ENCODE measurements at regions not wholly inside any gene's neighbourhood (a gene's known extent, or its start where the extent isn't known, plus 50 kb on each side); places are given as distances from the start of the nearest gene placed in this dataset.
"Not testable (repeated sequence)": the region's sequence is repeated elsewhere in the genome, so short reads cannot be mapped to it uniquely, and the experiment has no call there.

DNA sequence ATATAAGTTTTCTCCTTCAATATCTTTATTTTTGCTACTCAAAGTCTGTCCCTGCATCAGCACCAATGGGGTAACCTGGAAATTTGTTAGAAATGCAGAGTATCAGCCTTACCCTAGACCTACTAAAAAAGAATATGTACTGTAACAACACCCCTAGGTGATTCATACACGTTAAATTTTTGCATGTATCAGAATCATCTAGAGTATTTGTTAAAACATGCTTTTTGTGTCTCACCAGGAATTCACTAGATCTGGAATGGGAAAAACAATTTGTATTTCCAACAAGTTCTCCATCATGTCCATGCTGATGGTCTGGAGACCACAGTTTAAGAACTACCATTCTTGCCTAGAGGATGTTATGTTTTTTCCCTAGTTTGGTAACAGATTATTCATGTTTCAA lies 196.0 kb upstream of the EDNRA start:
- Histone ChIP-seq H3K4me3 (ENCODE audit: insufficient read length, low read depth) (no peak overlapping the region), H3K27me3 (ENCODE audit: insufficient read depth, insufficient read length) (no peaks in the 10 kb centered on the region), H3K4me1 (ENCODE audit: insufficient read depth, insufficient read length) (no peaks in the 10 kb centered on the region), H3K9me3 (ENCODE audit: insufficient read depth, low read length) (no peaks in the 10 kb centered on the region), H3K36me3 (ENCODE audit: insufficient read depth, insufficient read length, low read length) (no peaks in the 10 kb centered on the region), H3K9ac (ENCODE audit: insufficient read length, low read depth) (no peak overlapping the region)
- TF ChIP-seq YY1 (IDR thresholded peaks at IDR 0.05; ENCODE audit: insufficient read depth, insufficient read length): no peak
- no peak for TF ChIP-seq ZNF274 (IDR thresholded peaks at IDR 0.05; ENCODE audit: low read depth, low read length)
- no peak for TF ChIP-seq SUZ12 (IDR thresholded peaks at IDR 0.05; ENCODE audit: extremely low read depth, insufficient read depth, insufficient read length)
- DNase-seq (ENCODE audit: low read depth, low spot score): no peak

DNA sequence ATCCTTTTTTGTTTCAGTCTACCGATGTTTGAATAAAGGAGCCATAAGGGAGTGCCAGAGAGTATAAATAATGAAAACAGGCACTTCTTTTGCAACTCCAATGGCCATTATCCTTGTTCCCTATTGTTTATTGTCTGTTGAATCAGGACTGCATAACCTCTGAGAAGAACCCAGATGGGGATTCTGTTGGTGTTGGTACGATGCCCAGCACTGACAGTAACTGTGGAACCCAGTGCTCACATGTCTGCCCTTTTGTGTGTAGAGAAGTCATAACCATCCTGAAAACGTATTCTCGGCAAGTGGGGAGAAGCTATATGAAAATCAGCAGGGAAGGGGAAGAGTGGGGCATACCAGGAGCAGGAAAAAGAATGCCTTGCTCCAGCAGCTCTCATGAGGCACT lies 195.1 kb upstream of the EDNRA start:
- Histone ChIP-seq H3K36me3 (ENCODE audit: insufficient read depth, insufficient read length, low read length) (no peaks in the 10 kb centered on the region), H3K9me3 (ENCODE audit: insufficient read depth, low read length) (no peaks in the 10 kb centered on the region), H3K4me1 (ENCODE audit: insufficient read depth, insufficient read length) (no peaks in the 10 kb centered on the region), H3K27me3 (ENCODE audit: insufficient read depth, insufficient read length) (no peaks in the 10 kb centered on the region), H3K4me3 (ENCODE audit: insufficient read length, low read depth) (no peak overlapping the region), H3K9ac (ENCODE audit: insufficient read length, low read depth) (no peak overlapping the region)
- TF ChIP-seq ZNF274 (IDR thresholded peaks at IDR 0.05; ENCODE audit: low read depth, low read length): no peak
- no peak for TF ChIP-seq YY1 (IDR thresholded peaks at IDR 0.05; ENCODE audit: insufficient read depth, insufficient read length)
- no peak for TF ChIP-seq SUZ12 (IDR thresholded peaks at IDR 0.05; ENCODE audit: extremely low read depth, insufficient read depth, insufficient read length)
- DNase-seq (ENCODE audit: low read depth, low spot score): no peak

- TF ChIP-seq SUZ12 (IDR thresholded peaks at IDR 0.05; ENCODE audit: extremely low read depth, insufficient read depth, insufficient read length): no peak
- TF ChIP-seq YY1 (IDR thresholded peaks at IDR 0.05; ENCODE audit: insufficient read depth, insufficient read length): no peak
- TF ChIP-seq ZNF274 (IDR thresholded peaks at IDR 0.05; ENCODE audit: low read depth, low read length): no peak
- DNase-seq (ENCODE audit: low read depth, low spot score): no peak
- Histone ChIP-seq H3K9me3 (ENCODE audit: insufficient read depth, low read length) (peaks cover 3% of the 10 kb centered on the region; the same call in 1 of the 2 replicates), H3K9ac (ENCODE audit: insufficient read length, low read depth) (no peak overlapping the region), H3K4me3 (ENCODE audit: insufficient read length, low read depth) (no peak overlapping the region), H3K27me3 (ENCODE audit: insufficient read depth, insufficient read length) (no peaks in the 10 kb centered on the region), H3K4me1 (ENCODE audit: insufficient read depth, insufficient read length) (no peaks in the 10 kb centered on the region), H3K36me3 (ENCODE audit: insufficient read depth, insufficient read length, low read length) (no peaks in the 10 kb centered on the region)
Observed at GRCh38 chr4:147286846-147287587, 193.9 kb upstream of the EDNRA start.

DNA sequence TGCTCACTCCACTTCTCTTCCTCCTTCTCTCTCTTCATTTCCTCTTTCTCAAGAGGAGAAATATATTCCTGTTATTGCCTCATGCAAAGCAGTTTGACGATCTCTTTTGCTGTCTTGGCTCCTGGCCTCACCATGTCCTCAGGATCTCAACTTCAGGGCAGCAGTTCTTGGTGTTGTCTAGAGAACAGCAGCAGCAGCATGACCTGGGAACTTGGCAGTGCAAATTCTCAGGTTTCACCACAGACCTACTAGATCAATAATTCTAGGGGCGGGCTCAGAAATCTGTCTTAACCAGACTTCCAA lies 193.4 kb upstream of the EDNRA start:
- H3K36me3 ChIP-seq (ENCODE audit: insufficient read depth, insufficient read length, low read length): no peaks in the 10 kb centered on the region
- no peak overlapping the region for H3K9ac ChIP-seq (ENCODE audit: insufficient read length, low read depth)
- H3K27me3 ChIP-seq (ENCODE audit: insufficient read depth, insufficient read length): no peaks in the 10 kb centered on the region
- H3K9me3 ChIP-seq (ENCODE audit: insufficient read depth, low read length): peaks cover 5% of the 10 kb centered on the region; the same call in 1 of the 2 replicates
- no peak for TF ChIP-seq YY1 (IDR thresholded peaks at IDR 0.05; ENCODE audit: insufficient read depth, insufficient read length)
- no peak for TF ChIP-seq SUZ12 (IDR thresholded peaks at IDR 0.05; ENCODE audit: extremely low read depth, insufficient read depth, insufficient read length)
- TF ChIP-seq ZNF274 (IDR thresholded peaks at IDR 0.05; ENCODE audit: low read depth, low read length): no peak
- H3K4me1 ChIP-seq (ENCODE audit: insufficient read depth, insufficient read length): no peaks in the 10 kb centered on the region
- H3K4me3 ChIP-seq (ENCODE audit: insufficient read length, low read depth): no peak overlapping the region
- DNase-seq (ENCODE audit: low read depth, low spot score): no peak

GRCh38 chr4:147288512-147288911 lies 192.4 kb upstream of the EDNRA start:
- Histone ChIP-seq H3K9me3 (ENCODE audit: insufficient read depth, low read length) (peaks cover 5% of the 10 kb centered on the region; the same call in 1 of the 2 replicates), H3K9ac (ENCODE audit: insufficient read length, low read depth) (no peak overlapping the region), H3K4me1 (ENCODE audit: insufficient read depth, insufficient read length) (peaks cover 3% of the 10 kb centered on the region), H3K27me3 (ENCODE audit: insufficient read depth, insufficient read length) (no peaks in the 10 kb centered on the region), H3K4me3 (ENCODE audit: insufficient read length, low read depth) (no peak overlapping the region), H3K36me3 (ENCODE audit: insufficient read depth, insufficient read length, low read length) (no peaks in the 10 kb centered on the region)
- no peak for DNase-seq (ENCODE audit: low read depth, low spot score)
- no peak for TF ChIP-seq YY1 (IDR thresholded peaks at IDR 0.05; ENCODE audit: insufficient read depth, insufficient read length)
- TF ChIP-seq ZNF274 (IDR thresholded peaks at IDR 0.05; ENCODE audit: low read depth, low read length): no peak
- TF ChIP-seq SUZ12 (IDR thresholded peaks at IDR 0.05; ENCODE audit: extremely low read depth, insufficient read depth, insufficient read length): no peak

DNA sequence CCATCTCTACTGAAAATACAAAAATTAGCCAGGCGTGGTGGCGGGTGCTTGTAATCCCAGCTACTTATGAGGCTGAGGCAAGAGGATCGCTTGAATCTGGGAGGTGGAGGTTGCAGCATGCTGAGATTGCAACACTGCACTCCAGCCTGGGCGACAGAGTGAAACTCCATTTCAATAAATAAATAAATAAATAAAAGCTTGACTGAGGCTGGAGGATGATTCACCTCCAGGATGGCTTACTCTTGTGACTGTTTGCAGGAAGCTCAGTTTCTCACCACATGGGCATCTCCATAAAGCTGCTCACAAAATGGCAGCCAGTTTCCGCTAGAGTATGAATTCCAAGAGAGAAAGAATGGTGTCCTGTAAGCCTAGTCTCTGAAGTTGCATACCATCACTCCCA lies 191.7 kb upstream of the EDNRA start:
- Histone ChIP-seq H3K27me3 (ENCODE audit: insufficient read depth, insufficient read length) (no peaks in the 10 kb centered on the region), H3K36me3 (ENCODE audit: insufficient read depth, insufficient read length, low read length) (no peaks in the 10 kb centered on the region), H3K9me3 (ENCODE audit: insufficient read depth, low read length) (peaks cover 5% of the 10 kb centered on the region; the same call in 1 of the 2 replicates), H3K4me3 (ENCODE audit: insufficient read length, low read depth) (no peak overlapping the region), H3K9ac (ENCODE audit: insufficient read length, low read depth) (no peak overlapping the region), H3K4me1 (ENCODE audit: insufficient read depth, insufficient read length) (peaks cover 3% of the 10 kb centered on the region)
- TF ChIP-seq SUZ12 (IDR thresholded peaks at IDR 0.05; ENCODE audit: extremely low read depth, insufficient read depth, insufficient read length) (no peak), ZNF274 (IDR thresholded peaks at IDR 0.05; ENCODE audit: low read depth, low read length) (no peak), YY1 (IDR thresholded peaks at IDR 0.05; ENCODE audit: insufficient read depth, insufficient read length) (no peak)
- no peak for DNase-seq (ENCODE audit: low read depth, low spot score)

DNA sequence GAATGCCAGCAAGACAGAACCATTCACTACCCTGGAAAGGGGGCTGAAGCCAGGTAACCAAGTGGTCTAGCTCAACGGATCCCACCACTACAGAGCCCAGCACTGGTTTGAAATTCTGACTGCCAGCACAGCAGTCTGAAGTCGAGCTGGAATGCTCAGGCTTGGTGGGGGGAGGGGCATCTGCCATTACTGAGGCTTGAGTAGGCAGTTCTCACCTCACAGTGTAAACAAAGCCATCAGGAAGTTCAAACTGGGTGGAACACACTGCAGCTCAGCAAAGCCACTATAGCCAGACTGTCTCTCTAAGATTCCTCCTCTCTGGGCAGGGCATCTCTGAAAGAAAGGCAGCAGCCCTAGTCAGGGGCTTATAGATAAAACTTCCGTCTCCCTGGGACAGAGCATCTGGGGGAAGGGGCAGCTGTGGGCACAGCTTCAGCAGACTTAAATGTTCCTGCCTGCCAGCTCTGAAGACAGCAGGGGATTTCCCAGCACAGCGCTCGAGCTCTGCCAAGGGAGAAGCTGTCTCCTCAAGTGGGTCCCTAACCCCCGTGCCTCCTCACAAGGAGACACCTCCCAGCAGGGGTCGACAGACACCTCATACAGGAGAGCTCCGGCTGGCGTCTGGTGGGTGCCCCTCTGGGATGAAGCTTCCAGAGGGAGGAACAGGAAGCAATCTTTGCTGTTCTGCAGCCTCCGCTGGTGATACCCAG lies 188.1 kb upstream of the EDNRA start:
- not testable (repeated sequence) for H3K36me3 ChIP-seq (ENCODE audit: insufficient read depth, insufficient read length, low read length); H3K9ac ChIP-seq (ENCODE audit: insufficient read length, low read depth); H3K9me3 ChIP-seq (ENCODE audit: insufficient read depth, low read length); H3K27me3 ChIP-seq (ENCODE audit: insufficient read depth, insufficient read length); H3K4me3 ChIP-seq (ENCODE audit: insufficient read length, low read depth); H3K4me1 ChIP-seq (ENCODE audit: insufficient read depth, insufficient read length)
- DNase-seq (ENCODE audit: low read depth, low spot score): peak; percentile 38

- H3K9ac ChIP-seq (ENCODE audit: insufficient read length, low read depth); H3K36me3 ChIP-seq (ENCODE audit: insufficient read depth, insufficient read length, low read length): not testable (repeated sequence)
Observed at GRCh38 chr4:147293314-147293677, 187.6 kb upstream of the EDNRA start.

More at GRCh38 chr4:147293314-147293677, 187.6 kb upstream of the EDNRA start:
- H3K4me1 ChIP-seq (ENCODE audit: insufficient read depth, insufficient read length); H3K4me3 ChIP-seq (ENCODE audit: insufficient read length, low read depth); DNase-seq (ENCODE audit: low read depth, low spot score); H3K9me3 ChIP-seq (ENCODE audit: insufficient read depth, low read length); H3K27me3 ChIP-seq (ENCODE audit: insufficient read depth, insufficient read length): not testable (repeated sequence)

Measured in NT2/D1 (cell line).